ENCODE measurements at regions not wholly inside any gene's neighbourhood (a gene's known extent, or its start where the extent isn't known, plus 50 kb on each side); places are given as distances from the start of the nearest gene placed in this dataset.

DNA sequence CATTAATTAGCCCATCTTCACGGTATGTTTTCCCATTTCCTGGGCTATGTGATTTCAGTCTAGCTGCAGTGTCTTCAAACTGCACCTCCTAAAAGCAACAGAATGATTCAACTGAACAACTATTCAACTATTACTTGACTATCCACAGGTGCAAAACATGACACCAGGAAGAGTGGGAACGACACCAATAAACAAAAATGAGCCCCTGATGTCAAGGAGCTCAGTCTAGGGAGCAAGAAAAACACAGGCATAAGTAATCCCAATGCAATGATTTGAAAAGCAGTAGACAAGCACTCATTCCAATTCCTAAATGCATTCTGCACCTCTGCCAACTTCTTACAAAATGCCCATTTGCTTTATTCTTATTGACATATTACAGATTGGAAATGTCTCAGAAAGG is 285.6 kb downstream of the ETS1 start:
- DNase-seq (ENCODE audit: low read depth), result no peak

DNA sequence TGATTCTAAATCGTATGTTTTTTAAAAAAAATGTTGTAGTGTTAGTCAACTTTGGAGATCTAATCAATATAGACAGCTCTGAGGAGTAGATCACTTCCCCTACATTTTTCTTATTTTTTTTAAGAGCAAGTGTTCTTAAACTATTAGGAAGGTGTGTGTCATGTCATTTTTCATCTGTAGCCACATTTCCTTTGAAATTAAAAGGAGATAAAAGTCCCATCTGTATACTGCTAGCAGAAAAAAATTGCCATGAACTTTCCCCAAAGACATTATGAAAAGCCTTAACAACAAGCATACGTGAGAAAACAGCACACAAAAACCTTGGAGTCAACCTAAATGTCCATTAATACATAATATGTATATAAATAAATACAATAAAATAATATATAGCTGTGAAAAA is 286.6 kb downstream of the ETS1 start:
- DNase-seq (ENCODE audit: low read depth), result no peak

DNA sequence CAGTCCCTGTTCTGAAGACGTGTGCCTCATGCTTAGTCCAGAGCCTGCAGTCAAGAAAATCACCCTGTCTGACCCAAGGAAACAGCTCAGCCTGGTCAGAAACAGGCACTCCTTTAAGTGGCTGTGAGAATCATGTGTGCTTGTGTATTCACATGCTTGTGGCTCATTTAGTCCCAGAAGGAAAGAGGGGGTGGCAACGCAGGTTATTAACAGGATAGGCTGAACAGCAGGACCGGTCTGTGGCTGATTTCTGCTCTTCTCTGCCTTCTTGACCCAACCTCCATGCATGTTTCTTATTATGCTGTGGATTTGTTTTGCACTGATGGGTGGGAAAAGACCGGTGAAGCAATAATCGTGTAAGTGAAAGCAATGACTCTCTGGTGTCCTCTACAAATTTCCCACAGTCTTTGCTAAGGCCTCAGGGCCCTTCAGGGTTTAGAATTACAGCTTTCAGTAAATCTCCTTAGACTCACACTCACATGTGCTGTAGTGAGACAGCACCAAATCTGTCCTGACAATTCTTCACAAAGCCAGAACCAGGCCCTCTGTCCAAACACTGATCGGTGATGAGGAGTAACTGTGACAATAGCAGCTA is 288.1 kb downstream of the ETS1 start:
- peak; percentile 13 for DNase-seq (ENCODE audit: low read depth)

DNA sequence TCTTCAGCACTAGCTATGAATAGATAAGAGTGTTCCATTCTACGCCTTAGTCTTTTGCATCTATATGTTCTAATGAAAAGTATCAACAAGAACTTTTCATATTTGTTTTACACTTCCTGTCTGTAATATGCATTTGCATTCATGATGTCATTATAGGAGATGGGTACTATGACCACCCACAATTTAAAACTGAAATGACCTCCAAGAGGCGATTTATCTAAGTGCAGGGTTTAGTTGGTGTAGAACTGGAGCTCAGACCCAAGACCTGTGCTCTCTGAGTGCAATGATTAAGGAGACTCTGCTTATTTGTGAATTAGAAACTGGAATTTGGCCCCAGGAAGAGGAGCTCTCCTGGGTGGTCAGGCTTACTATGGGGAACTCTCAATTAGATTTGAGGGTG is 289.1 kb downstream of the ETS1 start:
- DNase-seq (ENCODE audit: low read depth), result no peak

DNA sequence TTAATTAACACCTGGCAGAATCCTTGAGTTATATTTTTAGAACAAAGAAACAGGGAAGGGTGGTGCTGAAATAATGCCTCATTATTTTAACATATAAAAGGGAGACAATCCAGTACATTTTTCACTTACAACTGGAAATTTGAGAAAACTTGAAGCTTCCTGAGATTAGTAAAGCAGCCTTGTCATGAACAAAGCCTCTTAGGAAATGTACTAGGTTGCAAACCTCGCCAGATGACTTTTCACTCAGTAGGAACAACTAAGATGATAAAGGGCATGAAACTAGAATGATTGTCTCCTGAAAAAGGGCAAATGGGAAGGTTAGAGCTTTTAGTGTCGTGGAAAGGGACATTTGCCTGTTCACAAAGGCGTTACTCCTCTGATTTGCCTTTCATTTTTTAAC is 289.6 kb downstream of the ETS1 start:
- DNase-seq (ENCODE audit: low read depth), result no peak

DNA sequence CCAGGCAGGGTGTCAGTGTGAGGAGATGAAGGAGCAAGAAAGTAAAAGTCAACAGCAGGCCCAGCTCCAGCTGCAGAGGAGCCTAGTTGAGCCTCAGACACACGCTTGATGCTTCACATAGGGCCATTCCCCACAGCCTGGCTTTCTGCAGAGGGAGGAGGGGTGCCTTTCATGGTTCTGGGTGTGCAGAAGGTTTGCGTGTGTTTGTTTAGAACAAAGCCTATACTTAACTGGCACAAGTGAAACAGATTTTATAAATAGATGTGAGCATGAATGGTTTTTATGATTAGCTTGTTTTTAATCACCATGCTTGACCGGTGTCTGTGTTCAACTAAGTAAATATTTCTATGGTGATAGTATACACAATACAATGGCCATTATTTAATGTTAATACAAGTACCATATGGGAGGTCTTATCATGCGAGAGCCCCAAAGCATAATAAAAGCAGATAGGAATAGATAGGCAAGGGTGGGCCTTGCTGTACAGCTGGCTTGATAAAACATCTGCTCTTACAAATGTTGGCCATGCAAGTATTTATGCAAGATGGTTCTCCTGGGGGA is 290.2 kb downstream of the ETS1 start:
- no peak for DNase-seq (ENCODE audit: low read depth)

DNA sequence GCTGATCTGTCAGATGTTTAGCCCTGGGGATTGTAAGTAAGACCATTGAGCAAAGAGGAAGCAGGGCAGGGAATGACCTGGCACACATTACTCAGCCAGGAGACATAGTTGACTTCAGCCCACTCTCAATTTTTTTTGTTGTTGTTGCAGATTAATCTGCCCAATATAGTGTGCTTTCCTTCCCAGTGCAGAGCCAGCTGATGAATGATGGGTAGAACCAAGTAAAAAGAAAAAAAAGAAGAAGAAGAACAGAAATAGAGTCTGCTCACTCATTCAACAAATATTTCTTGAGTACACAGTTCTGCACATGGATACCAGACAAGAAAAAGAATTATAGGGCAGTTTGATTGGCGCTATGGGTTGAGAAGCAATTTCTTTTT is 292.7 kb downstream of the ETS1 start:
- DNase-seq (ENCODE audit: low read depth), result no peak

DNA sequence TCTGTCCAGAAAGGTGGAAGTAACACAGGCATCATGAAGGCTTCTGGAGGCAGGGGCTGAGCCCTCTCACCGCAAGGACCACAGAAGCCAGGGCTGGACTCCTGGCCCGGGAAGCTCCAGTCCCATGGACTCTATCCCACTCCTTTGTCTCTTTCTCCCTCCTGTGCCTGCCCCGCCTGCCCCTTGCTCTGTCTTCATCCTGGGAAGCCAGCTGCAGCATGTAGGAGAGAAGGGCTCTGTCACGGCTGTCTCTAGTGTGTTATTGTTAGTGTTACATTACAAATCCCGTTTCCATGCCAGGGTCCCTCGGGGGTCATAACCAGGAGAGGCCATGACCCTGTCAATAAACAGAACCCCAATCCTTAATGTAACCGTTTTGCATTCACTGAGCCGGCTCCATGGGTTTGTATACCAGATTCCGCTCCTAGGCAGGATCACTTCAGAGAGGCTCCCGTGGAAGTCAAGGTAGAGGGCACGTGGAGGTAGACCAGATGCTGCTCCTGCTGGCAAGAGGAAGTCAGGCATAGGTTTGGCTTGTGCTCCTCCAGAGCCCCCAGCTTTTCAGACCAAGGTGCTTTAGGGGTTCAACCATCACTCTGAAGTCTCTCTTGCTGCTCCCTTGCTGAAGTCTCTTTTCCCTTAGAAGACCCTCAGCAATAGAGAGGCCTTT is 293.2 kb downstream of the ETS1 start:
- DNase-seq (ENCODE audit: low read depth), result no peak

DNA sequence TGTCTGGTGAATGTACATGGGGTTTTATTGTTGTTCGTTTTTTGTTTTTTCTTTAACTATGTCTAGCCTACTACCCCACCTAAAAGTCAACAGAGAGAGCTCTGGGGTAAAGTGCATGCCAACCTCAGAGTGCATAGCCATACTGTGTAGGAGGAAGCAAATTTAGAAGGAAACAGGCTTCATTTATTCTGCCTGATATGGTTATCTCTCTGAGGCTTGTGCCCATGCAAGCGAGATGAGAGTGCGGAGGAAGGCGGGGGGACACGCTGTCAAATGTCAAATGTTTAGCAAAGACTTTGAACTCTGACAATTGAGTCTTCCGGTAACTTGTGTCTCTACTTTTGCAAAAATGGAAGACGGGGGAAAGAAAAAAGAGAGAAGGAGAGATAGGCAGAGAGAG is 295.5 kb downstream of the ETS1 start:
- no peak for DNase-seq (ENCODE audit: low read depth)

DNA sequence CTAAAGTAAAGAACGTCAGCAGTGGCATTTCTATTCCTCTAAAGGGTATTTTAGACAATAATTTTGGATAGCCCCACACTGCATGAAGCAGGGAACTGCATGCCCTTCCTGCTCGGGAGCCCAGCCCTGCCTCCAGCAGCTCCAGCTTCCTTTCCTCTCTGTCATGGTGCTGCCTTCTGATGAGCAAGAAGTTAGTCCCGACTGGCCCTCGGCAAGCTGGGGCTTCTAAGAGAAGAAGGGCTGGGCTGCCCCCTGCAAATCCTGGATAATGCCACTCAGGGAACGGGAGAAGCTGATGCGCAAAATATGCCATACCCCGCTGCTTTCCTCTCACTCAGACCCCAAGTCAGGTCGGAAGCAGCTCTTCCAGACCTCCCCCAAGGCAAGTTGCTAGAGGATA is 296.4 kb downstream of the ETS1 start:
- no peak for DNase-seq (ENCODE audit: low read depth)

DNA sequence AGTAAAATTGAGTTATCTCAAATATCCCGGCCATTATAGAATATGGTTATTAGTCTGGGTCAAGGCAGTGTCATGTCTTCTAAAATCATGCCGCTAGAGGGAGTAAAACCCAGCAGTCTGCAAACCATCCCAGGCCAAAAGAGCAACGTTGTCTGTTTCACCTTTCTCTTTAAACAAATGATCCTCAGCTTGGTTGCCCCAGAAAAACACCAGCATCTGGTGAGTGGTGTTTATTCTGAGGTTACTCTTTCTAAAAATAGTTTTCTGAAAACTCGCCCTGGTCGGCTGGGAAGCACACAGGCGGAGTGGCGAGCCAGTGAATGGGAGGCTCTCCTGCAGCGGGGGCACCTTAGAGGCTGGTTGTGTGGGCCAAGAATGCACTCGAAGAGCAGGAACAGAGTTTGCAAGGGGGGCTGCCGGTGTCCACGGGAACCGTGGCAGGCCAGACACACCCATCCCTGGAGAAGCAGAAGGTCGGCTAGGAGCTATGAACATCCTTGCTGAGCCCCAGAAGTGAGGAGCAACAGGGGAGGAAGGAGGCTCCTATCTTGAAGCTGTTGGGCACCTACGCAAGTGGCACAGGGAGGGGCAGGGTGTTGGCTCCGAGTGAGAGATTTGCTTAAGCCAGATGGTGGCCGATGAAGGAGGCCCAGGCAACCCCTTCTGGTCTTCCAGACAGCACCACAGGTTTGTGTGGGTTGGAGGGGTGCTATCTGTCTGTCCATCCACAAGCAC is 297.1 kb downstream of the ETS1 start:
- DNase-seq (ENCODE audit: low read depth), result peak; percentile 73

DNA sequence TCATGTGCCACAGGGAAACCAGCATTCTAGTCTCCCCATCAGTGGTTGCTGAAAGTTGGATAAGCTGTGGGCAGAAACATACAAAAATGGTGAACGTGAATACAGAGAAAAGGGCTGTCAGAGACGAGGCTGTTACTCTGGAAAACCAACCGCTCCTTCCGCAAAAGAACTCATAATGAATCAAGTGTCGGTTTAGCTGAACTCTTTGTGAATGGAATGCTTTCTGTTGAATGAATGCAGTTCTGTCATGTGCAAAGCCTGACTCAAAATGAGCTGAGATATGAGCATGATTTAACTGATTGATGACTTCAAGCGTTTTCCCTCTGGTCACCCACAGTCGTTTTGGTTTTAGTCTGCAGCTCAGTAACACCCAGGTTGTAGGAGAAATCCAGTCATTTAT is 298.3 kb downstream of the ETS1 start:
- DNase-seq (ENCODE audit: low read depth), result no peak

DNA sequence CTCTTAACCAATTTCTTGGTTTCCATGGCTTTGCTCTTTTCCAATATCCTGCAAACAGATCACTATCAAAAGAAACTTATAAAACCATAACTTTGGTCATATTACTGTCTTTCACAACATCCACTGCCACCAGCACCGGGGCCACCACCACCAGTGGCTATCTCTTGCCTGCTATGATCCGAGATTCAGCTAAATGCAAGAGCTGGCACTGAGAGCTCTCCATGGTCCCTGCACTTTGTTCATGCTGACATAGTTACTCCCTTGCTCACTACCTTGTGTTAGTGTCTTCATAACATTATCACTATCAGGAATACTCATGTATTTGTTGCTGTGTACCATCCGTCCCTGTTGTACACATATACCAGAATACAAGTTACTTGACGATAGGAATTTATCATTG is 299.0 kb downstream of the ETS1 start:
- no peak for DNase-seq (ENCODE audit: low read depth)

DNA sequence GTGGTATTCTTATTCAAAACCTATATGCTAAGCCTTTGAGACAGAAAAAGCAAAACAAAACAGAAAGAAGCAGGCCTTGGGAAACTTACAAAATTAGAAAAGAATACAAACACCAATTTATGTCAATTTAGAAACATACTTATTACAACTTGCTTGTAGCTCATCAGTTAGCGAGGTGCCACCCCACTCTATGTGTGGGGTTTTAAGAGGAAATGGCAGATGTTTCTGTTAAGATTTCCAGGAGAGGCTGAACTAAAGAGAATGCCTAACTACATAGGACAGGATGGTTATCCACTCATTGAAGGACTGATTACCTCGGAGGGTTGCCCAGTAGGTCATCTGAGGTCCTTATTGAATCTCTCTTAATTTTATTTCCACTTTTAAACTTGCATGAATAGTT is 302.0 kb downstream of the ETS1 start:
- DNase-seq (ENCODE audit: low read depth), result no peak

DNA sequence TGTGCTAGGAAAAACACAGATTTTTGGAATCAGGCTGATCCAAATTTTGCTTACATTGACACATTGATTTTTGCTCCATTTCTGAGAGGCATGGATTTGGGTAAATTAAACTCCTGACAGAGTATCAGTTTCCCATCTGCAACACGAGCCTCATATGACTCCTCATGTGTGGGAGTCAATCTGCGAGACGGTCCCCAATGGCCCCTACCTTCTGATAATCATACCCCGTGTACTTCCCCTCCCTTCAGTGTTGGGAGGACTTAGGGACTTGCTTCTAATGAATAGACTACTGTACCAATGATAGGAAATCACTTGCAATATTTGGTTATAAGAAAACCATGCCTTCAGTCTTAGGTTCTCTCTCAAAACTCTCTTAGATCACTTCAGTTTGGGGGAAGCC is 302.7 kb downstream of the ETS1 start:
- no peak for DNase-seq (ENCODE audit: low read depth)

DNA sequence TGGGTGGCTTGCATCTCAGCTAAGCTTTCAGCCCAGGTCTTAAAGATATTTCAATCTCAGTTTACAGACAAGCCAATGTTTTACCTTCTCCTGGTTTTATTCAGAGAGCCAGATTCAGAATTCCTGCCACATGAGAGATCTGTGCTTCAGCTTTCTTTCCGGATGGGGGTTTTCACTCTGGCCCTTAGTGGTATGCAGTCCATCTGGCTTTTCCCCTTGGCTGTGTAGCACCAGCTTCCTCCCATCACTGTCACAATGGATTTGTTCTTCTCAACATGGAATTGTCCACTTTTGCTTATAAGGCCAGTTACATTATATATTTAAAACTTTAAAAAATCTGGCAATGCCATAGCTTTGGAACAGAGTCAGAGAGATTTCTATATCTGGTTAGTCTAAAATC is 303.9 kb downstream of the ETS1 start:
- DNase-seq (ENCODE audit: low read depth), result no peak

DNA sequence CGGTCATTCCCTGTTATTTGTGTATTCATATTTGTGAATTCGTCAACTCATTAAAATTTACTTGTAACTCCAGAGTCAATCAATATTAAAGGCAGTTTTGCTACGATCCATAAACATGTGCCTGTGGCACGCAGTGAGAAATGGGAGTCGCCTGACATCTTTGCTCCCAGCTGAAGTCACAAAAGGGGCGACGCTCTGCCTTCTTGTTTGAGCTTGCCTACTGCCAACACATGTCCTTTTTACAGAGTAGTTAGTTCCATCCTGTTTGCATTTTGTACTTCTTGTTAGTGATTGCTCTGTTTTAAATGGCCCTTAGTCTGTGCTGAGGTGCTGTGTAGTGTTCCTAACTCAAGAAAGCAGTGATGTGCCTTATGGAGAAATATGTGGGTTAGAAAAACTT is 305.3 kb downstream of the ETS1 start:
- DNase-seq (ENCODE audit: low read depth), result no peak

DNA sequence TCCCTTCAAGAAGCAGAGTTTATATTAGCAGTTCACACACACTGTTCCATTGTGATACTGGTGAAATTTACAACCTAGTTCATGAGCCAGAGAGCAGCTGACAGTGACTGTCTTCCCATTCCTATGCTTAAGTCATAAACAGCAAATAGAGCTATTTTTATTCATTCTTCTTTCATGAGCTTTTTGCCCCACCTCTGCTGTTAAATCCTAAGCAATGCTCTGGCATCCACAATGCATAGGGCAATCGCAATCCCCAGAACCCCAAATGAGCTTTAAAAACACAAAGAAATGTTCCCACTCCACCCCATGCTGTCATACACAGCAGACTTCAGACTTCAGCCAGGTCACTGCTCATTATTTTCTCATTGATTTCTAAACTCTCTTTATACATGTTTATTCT is 307.5 kb downstream of the ETS1 start:
- no peak for DNase-seq (ENCODE audit: low read depth)

DNA sequence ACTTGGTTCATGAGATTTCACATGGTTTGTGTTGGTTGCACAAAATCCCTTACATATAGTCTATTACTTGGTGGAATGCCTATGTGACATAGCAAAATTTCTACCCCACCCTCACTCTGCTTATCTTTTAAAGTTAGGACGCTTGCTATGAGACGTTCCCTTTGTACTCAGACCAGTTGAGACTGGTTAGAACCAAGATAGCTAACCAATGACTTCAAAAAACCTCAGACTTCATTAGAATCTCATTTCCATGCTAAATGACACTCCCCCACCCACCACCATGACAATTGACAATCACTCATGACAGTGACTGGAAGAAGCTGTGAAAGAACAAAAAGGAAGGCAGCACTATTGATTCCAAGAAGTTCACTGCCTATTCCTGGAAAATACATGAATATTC is 313.6 kb downstream of the ETS1 start:
- DNase-seq (ENCODE audit: low read depth), result no peak

DNA sequence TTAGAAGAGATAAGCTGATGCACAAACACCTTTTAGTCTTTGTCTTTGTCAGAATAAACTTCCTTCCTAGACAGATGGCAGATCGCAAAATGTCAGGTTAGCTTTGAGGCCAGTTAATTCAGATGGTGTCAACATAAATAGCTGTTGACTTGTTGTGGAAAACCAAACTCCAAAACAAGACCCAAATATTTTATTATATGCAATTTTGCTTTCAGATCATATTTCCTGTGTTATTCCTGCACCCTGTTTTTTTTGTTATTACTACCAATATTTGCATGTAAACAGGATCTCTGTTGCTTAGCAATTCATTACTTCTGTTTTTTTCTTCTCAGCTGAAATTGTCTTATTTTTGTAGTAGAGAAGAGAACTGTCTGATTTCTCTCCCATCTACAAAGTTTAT is 316.0 kb downstream of the ETS1 start:
- no peak for DNase-seq (ENCODE audit: low read depth)

DNA sequence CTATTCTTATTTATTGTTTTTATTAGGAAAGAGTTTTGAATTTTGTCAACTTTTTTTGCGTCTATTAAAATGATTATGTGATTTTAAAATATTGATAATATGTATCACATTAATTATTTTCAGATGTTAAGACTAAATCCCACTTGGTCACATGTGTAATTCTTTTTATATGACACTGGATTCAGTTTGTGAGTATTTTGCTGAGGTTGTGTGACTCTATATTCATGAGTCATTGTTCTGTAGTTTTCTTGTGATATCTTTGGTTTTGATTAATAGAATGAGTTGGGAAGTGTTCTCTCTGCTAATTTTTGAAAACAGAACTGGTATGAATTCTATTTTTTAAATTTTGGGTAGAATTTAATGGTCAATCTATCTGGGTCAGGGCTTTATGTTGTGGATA is 317.9 kb downstream of the ETS1 start:
- DNase-seq (ENCODE audit: low read depth), result no peak

DNA sequence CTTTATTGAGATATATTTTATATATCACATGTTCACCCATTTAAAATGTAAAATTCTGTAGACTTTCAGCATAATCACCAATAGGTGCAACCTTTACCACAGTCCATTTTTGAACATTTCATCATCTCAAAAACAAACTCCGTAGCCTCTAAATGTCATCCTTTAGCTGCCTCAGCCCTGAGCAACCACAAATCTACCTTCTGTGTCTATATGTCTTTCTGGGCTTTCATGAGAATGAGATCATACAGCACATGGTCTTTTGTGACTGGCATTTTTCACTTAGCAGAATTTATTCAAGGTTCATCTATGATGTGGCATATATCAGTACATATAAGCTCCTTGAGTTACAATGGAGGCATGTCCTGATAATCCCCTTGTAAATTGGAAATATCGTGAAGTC is 320.5 kb downstream of the ETS1 start:
- no peak for DNase-seq (ENCODE audit: low read depth)

All from Daoy (cell line).